ENCODE measurements at regions not wholly inside any gene's neighbourhood (a gene's known extent, or its start where the extent isn't known, plus 50 kb on each side); places are given as distances from the start of the nearest gene placed in this dataset.

DNA sequence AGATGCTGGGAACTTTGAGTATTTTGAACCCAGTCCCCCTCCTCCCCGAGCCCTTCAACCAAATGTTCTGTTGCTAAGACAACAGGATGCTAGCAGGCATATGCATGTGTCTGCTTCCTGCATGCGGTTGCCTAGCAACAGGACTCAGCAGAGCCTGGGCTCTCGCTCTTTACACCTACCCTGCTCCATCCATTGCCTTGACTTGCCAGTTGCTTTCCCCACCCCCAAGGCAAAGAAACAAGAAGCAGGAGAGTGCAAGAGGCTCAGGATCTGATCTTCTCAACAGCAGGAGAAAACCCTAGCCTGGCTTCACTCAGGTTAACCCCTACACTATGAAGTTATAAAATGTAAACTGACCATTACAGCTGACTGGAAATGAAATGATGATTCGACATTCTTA, 393.0 kb downstream of the IGSF11 start:
- TF ChIP-seq, protein P1, sequence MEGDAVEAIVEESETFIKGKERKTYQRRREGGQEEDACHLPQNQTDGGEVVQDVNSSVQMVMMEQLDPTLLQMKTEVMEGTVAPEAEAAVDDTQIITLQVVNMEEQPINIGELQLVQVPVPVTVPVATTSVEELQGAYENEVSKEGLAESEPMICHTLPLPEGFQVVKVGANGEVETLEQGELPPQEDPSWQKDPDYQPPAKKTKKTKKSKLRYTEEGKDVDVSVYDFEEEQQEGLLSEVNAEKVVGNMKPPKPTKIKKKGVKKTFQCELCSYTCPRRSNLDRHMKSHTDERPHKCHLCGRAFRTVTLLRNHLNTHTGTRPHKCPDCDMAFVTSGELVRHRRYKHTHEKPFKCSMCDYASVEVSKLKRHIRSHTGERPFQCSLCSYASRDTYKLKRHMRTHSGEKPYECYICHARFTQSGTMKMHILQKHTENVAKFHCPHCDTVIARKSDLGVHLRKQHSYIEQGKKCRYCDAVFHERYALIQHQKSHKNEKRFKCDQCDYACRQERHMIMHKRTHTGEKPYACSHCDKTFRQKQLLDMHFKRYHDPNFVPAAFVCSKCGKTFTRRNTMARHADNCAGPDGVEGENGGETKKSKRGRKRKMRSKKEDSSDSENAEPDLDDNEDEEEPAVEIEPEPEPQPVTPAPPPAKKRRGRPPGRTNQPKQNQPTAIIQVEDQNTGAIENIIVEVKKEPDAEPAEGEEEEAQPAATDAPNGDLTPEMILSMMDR (IDR thresholded peaks at IDR 0.05), result no peak
- no peak for TF ChIP-seq POLR2A (IDR thresholded peaks at IDR 0.05)

Data from lower leg skin (tissue), 3 donors.